Epidermal melanocyte (primary cell): ENCODE measurements at regions not wholly inside any gene's neighbourhood (a gene's known extent, or its start where the extent isn't known, plus 50 kb on each side); places are given as distances from the start of the nearest gene placed in this dataset.

Experiments used
- DNase-seq: peaks from one replicate; pipeline ENCODE4 v3.0.0; 2011; ENCODE audit warnings: low spot score; ENCODE audit not compliant: insufficient read length

GRCh38 chr19:30791088-30791487, 418.9 kb downstream of the ZNF536 start:
- no peak for DNase-seq

GRCh38 chr19:30790056-30790680, 418.0 kb downstream of the ZNF536 start:
- no peak for DNase-seq

GRCh38 chr19:30788105-30788765, 416.1 kb downstream of the ZNF536 start:
- no peak for DNase-seq

- DNase-seq: no peak
Observed at GRCh38 chr19:30785458-30786137, 413.4 kb downstream of the ZNF536 start.

GRCh38 chr19:30784850-30785457, 412.8 kb downstream of the ZNF536 start:
- no peak for DNase-seq

GRCh38 chr19:30783936-30784335, 411.8 kb downstream of the ZNF536 start:
- DNase-seq: no peak

GRCh38 chr19:30783212-30783611, 411.0 kb downstream of the ZNF536 start:
- DNase-seq: no peak

GRCh38 chr19:30781519-30781918, 409.3 kb downstream of the ZNF536 start:
- DNase-seq: no peak

- no peak for DNase-seq
Observed at GRCh38 chr19:30781047-30781446, 408.9 kb downstream of the ZNF536 start.

- DNase-seq: no peak
Observed at GRCh38 chr19:30780456-30780855, 408.3 kb downstream of the ZNF536 start.

GRCh38 chr19:30780032-30780431, 407.8 kb downstream of the ZNF536 start:
- no peak for DNase-seq

GRCh38 chr19:30778961-30779715, 407.0 kb downstream of the ZNF536 start:
- DNase-seq: no peak

GRCh38 chr19:30778061-30778460, 405.9 kb downstream of the ZNF536 start:
- DNase-seq: no peak

- no peak for DNase-seq
Observed at GRCh38 chr19:30775956-30776355, 403.8 kb downstream of the ZNF536 start.

- no peak for DNase-seq
Observed at GRCh38 chr19:30774252-30774766, 402.1 kb downstream of the ZNF536 start.

- no peak for DNase-seq
Observed at GRCh38 chr19:30762651-30763050, 390.5 kb downstream of the ZNF536 start.

- DNase-seq: no peak
Observed at GRCh38 chr19:30760014-30760413, 387.8 kb downstream of the ZNF536 start.

- no peak for DNase-seq
Observed at GRCh38 chr19:30757837-30758617, 385.8 kb downstream of the ZNF536 start.

- no peak for DNase-seq
Observed at GRCh38 chr19:30757104-30757836, 385.1 kb downstream of the ZNF536 start.

GRCh38 chr19:30755581-30755980, 383.4 kb downstream of the ZNF536 start:
- DNase-seq: no peak
